MCF 10A (cell line): ENCODE measurements at regions not wholly inside any gene's neighbourhood (a gene's known extent, or its start where the extent isn't known, plus 50 kb on each side); places are given as distances from the start of the nearest gene placed in this dataset.

ENCODE experiments used
- BruUV-seq: library from RNA; stranded (reverse); fragments of 400-500 nt; replicated peaks from 2 replicates; lab custom pipeline; 2021; lab: Mats Ljungman, UMichigan
- CTCF ChIA-PET: fragments of 300-600 bp; sonication (Branson Sonifier 250); formaldehyde crosslinking; extraction: SDS; loops from one replicate; lab custom pipeline; 2021; ENCODE audit warnings: antibody characterized with exemption, inconsistent platforms; lab: Yijun Ruan, JAX
- POLR2A ChIA-PET: fragments of 300-600, 350-650 bp; sonication (Branson Sonifier 250); formaldehyde crosslinking; extraction: SDS; loops from one replicate; lab custom pipeline; 2020; ENCODE audit warnings: antibody characterized with exemption, inconsistent platforms; lab: Yijun Ruan, JAX
- DNase-seq: peaks from one replicate; pipeline ENCODE4 v3.0.0-alpha.2; 2018; ENCODE audit not compliant: unreplicated experiment
- H3K27ac Mint-ChIP-seq: one replicate; pipeline ENCODE4 v1.8.0; 2022; ENCODE audit warnings: mild to moderate bottlenecking, low read depth, mixed read lengths; ENCODE audit not compliant: unreplicated experiment
- H3K27me3 Mint-ChIP-seq: one replicate; pipeline ENCODE4 v1.8.0; 2022; ENCODE audit warnings: mixed read lengths; ENCODE audit not compliant: insufficient read depth, unreplicated experiment
- H3K36me3 Mint-ChIP-seq: one replicate; pipeline ENCODE4 v1.8.0; 2022; ENCODE audit warnings: mild to moderate bottlenecking, moderate library complexity, mixed read lengths; ENCODE audit not compliant: insufficient read depth, unreplicated experiment
- H3K4me1 Mint-ChIP-seq: one replicate; pipeline ENCODE4 v1.8.0; 2022; ENCODE audit warnings: mixed read lengths; ENCODE audit not compliant: insufficient read depth, unreplicated experiment
- H3K4me3 Mint-ChIP-seq: one replicate; pipeline ENCODE4 v1.8.0; 2022; ENCODE audit warnings: mild to moderate bottlenecking, moderate library complexity, mixed read lengths; ENCODE audit not compliant: unreplicated experiment
- H3K9me3 Mint-ChIP-seq: one replicate; pipeline ENCODE4 v1.8.0; 2022; ENCODE audit warnings: mixed read lengths; ENCODE audit not compliant: unreplicated experiment
- CTCF ChIP-seq: fragments of 200-600 bp; IDR thresholded peaks from one replicate; pipeline ENCODE4 v1.8.0; 2022; ENCODE audit warnings: antibody characterized with exemption, mild to moderate bottlenecking; ENCODE audit not compliant: unreplicated experiment
- intact Hi-C: fragments of 100-400 bp; cut with micrococcal nuclease; formaldehyde crosslinking; loops from 2 replicates; pipeline ENCODE4 v1.14.1; 2022

DNA sequence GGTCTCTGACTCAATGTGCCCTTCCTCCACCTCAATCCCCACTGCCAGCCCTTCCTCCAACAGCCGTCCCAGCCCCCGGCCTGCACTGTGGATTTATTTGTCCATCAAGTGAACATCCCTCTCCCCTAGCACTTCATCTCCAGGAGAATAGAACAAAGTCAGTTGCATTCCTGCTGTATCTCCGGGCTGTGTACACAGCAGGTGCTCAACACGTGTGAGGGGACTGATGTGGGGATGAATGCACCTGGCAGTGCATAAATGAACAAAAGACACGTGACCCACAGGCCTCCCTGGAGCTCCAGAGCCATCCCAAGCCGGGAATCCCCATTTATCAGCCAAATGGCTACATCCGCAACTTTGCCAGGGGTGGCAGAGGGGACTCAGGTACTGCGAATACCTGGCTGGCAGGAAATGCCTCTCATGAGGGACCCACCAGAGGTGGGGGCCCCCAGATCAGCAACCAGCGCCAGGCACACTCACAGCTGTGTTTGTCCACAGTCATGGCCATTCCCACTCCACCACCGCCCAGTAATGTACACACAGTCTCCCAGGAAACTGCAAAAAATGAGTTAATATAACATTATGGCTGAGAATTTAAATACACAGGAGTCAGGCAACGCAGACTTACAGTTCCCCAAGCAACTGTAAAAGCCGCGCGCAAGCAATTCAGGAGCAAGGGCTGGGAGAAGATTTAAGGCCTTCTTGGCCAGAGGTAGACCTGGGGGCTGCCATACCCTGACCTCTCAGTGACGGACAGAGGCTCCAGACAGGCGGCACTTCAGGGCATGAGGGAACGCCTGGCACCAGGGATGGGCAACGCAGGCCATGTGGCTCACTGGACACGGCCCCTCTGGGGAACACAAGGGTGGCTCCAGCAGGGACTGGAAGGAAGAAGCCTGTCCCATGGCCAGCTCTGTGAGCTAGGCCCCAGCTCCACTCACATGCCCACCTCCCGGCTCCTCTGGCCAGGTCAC, 50.3 kb upstream of the TCF20 start:
- Mint-ChIP-seq H3K27me3 (no peaks in the 10 kb centered on the region), H3K9me3 (no peaks in the 10 kb centered on the region), H3K4me1 (peaks cover 26% of the 10 kb centered on the region), H3K36me3 (peaks cover 6% of the 10 kb centered on the region), H3K27ac (no peak overlapping the region), H3K4me3 (no peak overlapping the region)
- POLR2A ChIA-PET, result interaction anchor here (0.7 to 1.6 kb wide), 3 partner anchors 31 to 110 kb away, joined by 3 to 4 read pairs (median 3); no protein-coding TSS in a partner anchor
- DNase-seq, result no peak
- CTCF ChIA-PET, result interaction anchor here (0.6 to 0.7 kb wide), 4 partner anchors 49 to 217 kb away, joined by 3 read pairs; no protein-coding TSS in a partner anchor
- TF ChIP-seq CTCF, result no peak
- no TSS peak for BruUV-seq
- intact Hi-C loops, result no loop called here
